CD14-positive monocyte (primary cell): ENCODE measurements at regions not wholly inside any gene's neighbourhood (a gene's known extent, or its start where the extent isn't known, plus 50 kb on each side); places are given as distances from the start of the nearest gene placed in this dataset.

Experiments used
- DNase-seq, 3 donors: peaks; one replicate each; pipeline ENCODE4 v3.0.0-alpha.2; 2011 to 2022
- H2AFZ ChIP-seq: 2 replicates; pipeline ENCODE4 v1.6.0; 2012; ENCODE audit warnings: mild to moderate bottlenecking, low read depth, low read length, inconsistent platforms; ENCODE audit not compliant: insufficient read depth, poor library complexity, severe bottlenecking
- H3K27ac ChIP-seq, 2 donors: 1 replicate in 1 of 2; 2 replicates in 1 of 2; pipeline ENCODE4 v1.5.1; 2012 to 2013; ENCODE audit warnings: low read length in 2 of 2, control low read depth in 1 of 2, inconsistent platforms in 1 of 2, low read depth in 1 of 2, mild to moderate bottlenecking in 1 of 2
- H3K27me3 ChIP-seq, 2 donors: one replicate each; pipeline versions ENCODE4 v1.6.0 to v1.6.1; 2011 to 2013; ENCODE audit warnings: low read length in 2 of 2; ENCODE audit not compliant: control insufficient read depth in 2 of 2, insufficient read depth in 2 of 2
- H3K36me3 ChIP-seq, 2 donors: replicated peaks in 1 of 2; 1 replicate in 1 of 2; 2 replicates in 1 of 2; pipeline versions ENCODE4 v1.5.1 to v1.6.1; 2012 to 2013; ENCODE audit warnings: low read length in 2 of 2, control low read depth in 1 of 2, inconsistent platforms in 1 of 2, mild to moderate bottlenecking in 1 of 2; ENCODE audit not compliant: insufficient read depth in 2 of 2, control insufficient read depth in 1 of 2
- H3K4me1 ChIP-seq, 2 donors: 1 replicate in 1 of 2; 2 replicates in 1 of 2; pipeline versions ENCODE4 v1.5.1 to v1.6.1; 2012 to 2013; ENCODE audit warnings: low read length in 2 of 2, control low read depth in 1 of 2, inconsistent platforms in 1 of 2, mild to moderate bottlenecking in 1 of 2, moderate library complexity in 1 of 2; ENCODE audit not compliant: insufficient read depth in 2 of 2, control insufficient read depth in 1 of 2
- H3K4me2 ChIP-seq: replicated peaks from 2 replicates; pipeline ENCODE3; 2012; ENCODE audit warnings: low read length, moderate library complexity, mild to moderate bottlenecking; ENCODE audit not compliant: poor library complexity, severe bottlenecking; ENCODE audit errors: extremely low read depth
- H3K4me3 ChIP-seq, 3 experiments: fragments of 200-600 bp in 1 of 3; sonication (generic) in 1 of 3; replicated peaks in 1 of 3; 1 replicate in 2 of 3; 2 replicates in 1 of 3; pipeline ENCODE4 v1.5.1; 2011 to 2013; ENCODE audit warnings: low read length in 3 of 3, mild to moderate bottlenecking in 3 of 3, control low read depth in 2 of 3, low read depth in 2 of 3, inconsistent platforms in 1 of 3, moderate library complexity in 1 of 3
- H3K79me2 ChIP-seq: 2 replicates; pipeline ENCODE4 v1.6.0; 2012; ENCODE audit warnings: mild to moderate bottlenecking, control low read depth, inconsistent platforms, low read length, moderate library complexity; ENCODE audit not compliant: insufficient read depth
- H3K9ac ChIP-seq: 2 replicates; pipeline ENCODE4 v1.6.0; 2017; ENCODE audit warnings: low read length, mild to moderate bottlenecking; ENCODE audit not compliant: insufficient read depth, poor library complexity, severe bottlenecking
- H3K9me3 ChIP-seq, 2 donors: replicated peaks in 1 of 2; 1 replicate in 1 of 2; 2 replicates in 1 of 2; pipeline versions ENCODE4 v1.5.1 to v1.6.1; 2012 to 2013; ENCODE audit warnings: low read length in 2 of 2, control low read depth in 1 of 2; ENCODE audit not compliant: control insufficient read depth in 1 of 2, insufficient read depth in 1 of 2
- H4K20me1 ChIP-seq: 2 replicates; pipeline ENCODE4 v1.6.0; 2012; ENCODE audit warnings: mild to moderate bottlenecking, low read length, control low read depth, moderate library complexity; ENCODE audit not compliant: insufficient read depth
- H3K27ac Mint-ChIP-seq, 7 donors: one replicate each; pipeline ENCODE4 v1.8.0; 2020; ENCODE audit warnings: mild to moderate bottlenecking in 7 of 7, mixed read lengths in 7 of 7, moderate library complexity in 6 of 7, inconsistent platforms in 2 of 7
- H3K27me3 Mint-ChIP-seq, 3 donors: one replicate each; pipeline ENCODE4 v1.8.0; 2021 to 2022; ENCODE audit warnings: low read depth in 3 of 3, mild to moderate bottlenecking in 3 of 3, mixed read lengths in 3 of 3, moderate library complexity in 3 of 3, inconsistent platforms in 1 of 3
- H3K36me3 Mint-ChIP-seq, 2 donors: one replicate each; pipeline ENCODE4 v1.8.0; 2020; ENCODE audit warnings: mixed read lengths in 2 of 2, inconsistent platforms in 1 of 2, mild to moderate bottlenecking in 1 of 2
- H3K4me1 Mint-ChIP-seq: one replicate; pipeline ENCODE4 v1.8.0; 2020; ENCODE audit warnings: mild to moderate bottlenecking, mixed read lengths
- H3K4me3 Mint-ChIP-seq, 2 donors: one replicate each; pipeline ENCODE4 v1.8.0; 2020; ENCODE audit warnings: mild to moderate bottlenecking in 2 of 2, mixed read lengths in 2 of 2, moderate library complexity in 1 of 2
- H3K9me3 Mint-ChIP-seq, 7 donors: one replicate each; pipeline ENCODE4 v1.8.0; 2020 to 2022; ENCODE audit warnings: mixed read lengths in 7 of 7, mild to moderate bottlenecking in 6 of 7, moderate library complexity in 6 of 7, inconsistent platforms in 2 of 7
- WGBS: methylation state at CpG from one replicate; pipeline ENCODE4 v1.1.5; 2013; ENCODE audit warnings: missing lambda C conversion rate; ENCODE audit not compliant: insufficient coverage; 5-methylcytosine and 5-hydroxymethylcytosine counted together
- intact Hi-C, 2 donors: fragments of 100-400 bp; cut with micrococcal nuclease; formaldehyde crosslinking; loops; one replicate each; pipeline versions ENCODE4 v1.15.0 to v1.15.1; 2023
- TF ChIP-seq, protein P1 (sequence below): fragments of 200-600 bp; IDR thresholded peaks from one replicate; pipeline ENCODE4 v1.8.0; 2022; ENCODE audit warnings: antibody characterized with exemption, mild to moderate bottlenecking

- H3K4me1 Mint-ChIP-seq, result peaks cover 6% of the 10 kb centered on the region
- H3K4me1 ChIP-seq, result no peaks in the 10 kb centered on the region
- TF ChIP-seq, protein P1, sequence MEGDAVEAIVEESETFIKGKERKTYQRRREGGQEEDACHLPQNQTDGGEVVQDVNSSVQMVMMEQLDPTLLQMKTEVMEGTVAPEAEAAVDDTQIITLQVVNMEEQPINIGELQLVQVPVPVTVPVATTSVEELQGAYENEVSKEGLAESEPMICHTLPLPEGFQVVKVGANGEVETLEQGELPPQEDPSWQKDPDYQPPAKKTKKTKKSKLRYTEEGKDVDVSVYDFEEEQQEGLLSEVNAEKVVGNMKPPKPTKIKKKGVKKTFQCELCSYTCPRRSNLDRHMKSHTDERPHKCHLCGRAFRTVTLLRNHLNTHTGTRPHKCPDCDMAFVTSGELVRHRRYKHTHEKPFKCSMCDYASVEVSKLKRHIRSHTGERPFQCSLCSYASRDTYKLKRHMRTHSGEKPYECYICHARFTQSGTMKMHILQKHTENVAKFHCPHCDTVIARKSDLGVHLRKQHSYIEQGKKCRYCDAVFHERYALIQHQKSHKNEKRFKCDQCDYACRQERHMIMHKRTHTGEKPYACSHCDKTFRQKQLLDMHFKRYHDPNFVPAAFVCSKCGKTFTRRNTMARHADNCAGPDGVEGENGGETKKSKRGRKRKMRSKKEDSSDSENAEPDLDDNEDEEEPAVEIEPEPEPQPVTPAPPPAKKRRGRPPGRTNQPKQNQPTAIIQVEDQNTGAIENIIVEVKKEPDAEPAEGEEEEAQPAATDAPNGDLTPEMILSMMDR, result no peak
- no peak overlapping the region for H3K27ac Mint-ChIP-seq
- H3K4me2 ChIP-seq, result no peak overlapping the region
- WGBS, result 100% methylated on average over 2 of the region's 2 CpGs
- H3K9me3 ChIP-seq, result no peaks in the 10 kb centered on the region
- peaks cover 1 to 3% (median 2%) of the 10 kb centered on the region in 3 donors for H3K27me3 Mint-ChIP-seq
- H3K27ac ChIP-seq, result no peak overlapping the region
- no peaks in the 10 kb centered on the region for H3K36me3 Mint-ChIP-seq
- H3K9ac ChIP-seq, result no peak overlapping the region
- H3K27me3 ChIP-seq, result no peaks in the 10 kb centered on the region
- no peaks in the 10 kb centered on the region for H3K79me2 ChIP-seq
- H3K4me3 Mint-ChIP-seq, result no peak overlapping the region
- no peak overlapping the region for H2AFZ ChIP-seq
- no peak for DNase-seq
- H4K20me1 ChIP-seq, result no peaks in the 10 kb centered on the region
- H3K36me3 ChIP-seq, result no peaks in the 10 kb centered on the region
- H3K9me3 Mint-ChIP-seq, result no peaks in the 10 kb centered on the region
- intact Hi-C loops, result no loop called here
- H3K4me3 ChIP-seq, result no peak overlapping the region
Measured at GRCh38 chr9:587527-587926, 254.0 kb upstream of the DMRT1 start.

DNA sequence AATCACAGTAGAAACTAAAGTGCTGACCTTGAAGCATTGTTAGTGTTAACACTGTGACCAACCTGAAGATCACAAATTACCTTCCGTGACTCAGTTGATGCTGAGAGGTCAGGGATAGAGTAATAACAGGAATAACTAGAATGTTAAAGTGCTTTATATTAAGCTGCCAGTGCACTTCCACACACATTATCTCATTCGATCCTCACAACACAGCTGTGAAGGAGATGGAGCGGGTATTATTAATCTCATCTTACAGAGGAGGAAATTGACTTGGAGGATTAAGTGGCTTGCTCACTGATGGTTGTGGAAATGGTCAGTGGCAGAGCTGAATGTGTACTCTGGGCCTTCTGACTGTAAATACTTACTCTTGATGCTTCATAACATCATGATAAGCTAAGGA is 252.5 kb upstream of the DMRT1 start:
- H3K36me3 ChIP-seq, result no peaks in the 10 kb centered on the region
- H3K79me2 ChIP-seq, result no peaks in the 10 kb centered on the region
- no peaks in the 10 kb centered on the region for H3K4me1 ChIP-seq
- H2AFZ ChIP-seq, result no peak overlapping the region
- H3K4me2 ChIP-seq, result no peak overlapping the region
- no peak overlapping the region for H3K4me3 ChIP-seq
- DNase-seq, result no peak
- H3K27me3 Mint-ChIP-seq, result peaks cover 1 to 3% (median 3%) of the 10 kb centered on the region in 3 donors
- no peaks in the 10 kb centered on the region for H4K20me1 ChIP-seq
- no peak overlapping the region for H3K27ac ChIP-seq
- no CpG with 5 or more reads among the region's 3 CpGs for WGBS
- intact Hi-C loops, result no loop called here
- H3K9ac ChIP-seq, result no peak overlapping the region
- peaks cover 6% of the 10 kb centered on the region for H3K4me1 Mint-ChIP-seq
- TF ChIP-seq, protein P1, result no peak
- no peaks in the 10 kb centered on the region for H3K9me3 Mint-ChIP-seq
- no peak overlapping the region for H3K27ac Mint-ChIP-seq
- H3K27me3 ChIP-seq, result no peaks in the 10 kb centered on the region
- H3K9me3 ChIP-seq, result no peaks in the 10 kb centered on the region
- H3K4me3 Mint-ChIP-seq, result no peak overlapping the region
- H3K36me3 Mint-ChIP-seq, result no peaks in the 10 kb centered on the region
